Neural progenitor cell (in vitro differentiated cells): ENCODE measurements at regions not wholly inside any gene's neighbourhood (a gene's known extent, or its start where the extent isn't known, plus 50 kb on each side); places are given as distances from the start of the nearest gene placed in this dataset.

Experiments
- DNase-seq: peaks from one replicate; pipeline ENCODE4 v3.0.0-alpha.2; 2016; ENCODE audit warnings: low spot score
- H2AFZ ChIP-seq: fragments of 200-600 bp; sonication (generic); replicated peaks from 2 replicates; pipeline ENCODE4 v1.6.1; 2016; ENCODE audit warnings: antibody characterized with exemption
- H3F3A ChIP-seq: fragments of 200-600 bp; sonication (generic); 2 replicates; pipeline ENCODE4 v1.6.1; 2016; ENCODE audit warnings: antibody characterized with exemption, low read depth
- H3K27ac ChIP-seq: fragments of 200-600 bp; sonication (generic); 2 replicates; pipeline ENCODE4 v1.5.1; 2016; ENCODE audit warnings: mild to moderate bottlenecking
- H3K27me3 ChIP-seq: fragments of 200-600 bp; sonication (generic); 2 replicates; pipeline ENCODE4 v1.6.1; 2016; ENCODE audit warnings: mild to moderate bottlenecking, moderate library complexity
- H3K36me3 ChIP-seq: fragments of 200-600 bp; sonication (generic); 2 replicates; pipeline ENCODE4 v1.5.1; 2016
- H3K4me1 ChIP-seq: fragments of 200-600 bp; sonication (generic); 2 replicates; pipeline ENCODE4 v1.6.1; 2016; ENCODE audit warnings: mixed run types
- H3K4me2 ChIP-seq: fragments of 200-600 bp; sonication (generic); 2 replicates; pipeline ENCODE4 v1.6.1; 2016
- H3K4me3 ChIP-seq: fragments of 200-600 bp; sonication (generic); 2 replicates; pipeline ENCODE4 v1.5.1; 2016
- H3K79me2 ChIP-seq: fragments of 200-600 bp; sonication (generic); 2 replicates; pipeline ENCODE4 v1.6.1; 2016; ENCODE audit warnings: low read depth
- H3K9ac ChIP-seq: fragments of 200-600 bp; sonication (generic); 2 replicates; pipeline ENCODE4 v1.6.1; 2016
- H3K9me3 ChIP-seq: fragments of 200-600 bp; sonication (generic); 2 replicates; pipeline ENCODE4 v1.5.1; 2016; ENCODE audit warnings: low read depth
- H4K20me1 ChIP-seq: fragments of 200-600 bp; sonication (generic); 2 replicates; pipeline ENCODE4 v1.6.1; 2016; ENCODE audit warnings: low read depth
- H3K27ac Mint-ChIP-seq: 3 replicates; pipeline ENCODE4 v1.8.0; 2021; ENCODE audit warnings: mixed read lengths
- H3K27me3 Mint-ChIP-seq: 2 replicates; pipeline ENCODE4 v1.8.0; 2022; ENCODE audit warnings: low read depth, mild to moderate bottlenecking, inconsistent platforms, moderate library complexity, mixed read lengths; ENCODE audit not compliant: insufficient read depth
- H3K36me3 Mint-ChIP-seq: 3 replicates; pipeline ENCODE4 v1.8.0; 2021; ENCODE audit warnings: mixed read lengths
- H3K4me1 Mint-ChIP-seq: 3 replicates; pipeline ENCODE4 v1.8.0; 2021; ENCODE audit warnings: mixed read lengths
- H3K4me3 Mint-ChIP-seq: 3 replicates; pipeline ENCODE4 v1.8.0; 2021; ENCODE audit warnings: mild to moderate bottlenecking, moderate library complexity, mixed read lengths
- H3K9me3 Mint-ChIP-seq: 3 replicates; pipeline ENCODE4 v1.8.0; 2020; ENCODE audit warnings: mixed read lengths
- CTCF ChIP-seq: fragments of 200-600 bp; sonication (generic); IDR thresholded peaks from 2 replicates; pipeline ENCODE4 v1.5.1; 2017; ENCODE audit warnings: antibody characterized with exemption, mild to moderate bottlenecking
- EZH2 ChIP-seq: fragments of 200-600 bp; sonication (generic); IDR thresholded peaks from 2 replicates; pipeline ENCODE4 v1.6.1; 2017; ENCODE audit warnings: antibody characterized with exemption, mild to moderate bottlenecking, moderate library complexity
- EZH2phosphoT487 ChIP-seq: fragments of 200-600 bp; sonication (generic); IDR thresholded peaks from 2 replicates; pipeline ENCODE4 v1.6.1; 2017; ENCODE audit warnings: antibody characterized with exemption

GRCh38 chr2:67075056-67075455 is 322.1 kb upstream of the ETAA1 start:
- peaks cover 2% of the 10 kb centered on the region for H3K27me3 Mint-ChIP-seq
- Histone ChIP-seq H3K4me3 (no peak overlapping the region), H3K9ac (no peak overlapping the region), H3K27ac (no peak overlapping the region), H3K4me2 (no peak overlapping the region), H3K9me3 (no peaks in the 10 kb centered on the region), H3K4me1 (no peaks in the 10 kb centered on the region), H3K79me2 (no peaks in the 10 kb centered on the region), H3F3A (no peaks in the 10 kb centered on the region), H4K20me1 (no peaks in the 10 kb centered on the region), H2AFZ (no peak overlapping the region), H3K27me3 (no peaks in the 10 kb centered on the region), H3K36me3 (no peaks in the 10 kb centered on the region)
- H3K27ac Mint-ChIP-seq: no peak overlapping the region
- TF ChIP-seq EZH2 (no peak), CTCF (no peak), EZH2phosphoT487 (no peak)
- H3K4me1 Mint-ChIP-seq: no peaks in the 10 kb centered on the region
- H3K36me3 Mint-ChIP-seq: no peaks in the 10 kb centered on the region
- no peak for DNase-seq
- H3K9me3 Mint-ChIP-seq: no peaks in the 10 kb centered on the region
- H3K4me3 Mint-ChIP-seq: no peak overlapping the region

- H3K4me3 ChIP-seq: no peak overlapping the region
- H3K27ac Mint-ChIP-seq: no peak overlapping the region
- TF ChIP-seq EZH2 (no peak), CTCF (no peak), EZH2phosphoT487 (no peak)
- H3K36me3 Mint-ChIP-seq: no peaks in the 10 kb centered on the region
- no peaks in the 10 kb centered on the region for H3F3A ChIP-seq
- no peak overlapping the region for H3K27ac ChIP-seq
- no peak overlapping the region for H3K4me3 Mint-ChIP-seq
- H4K20me1 ChIP-seq: no peaks in the 10 kb centered on the region
- no peaks in the 10 kb centered on the region for H3K4me1 ChIP-seq
- DNase-seq: no peak
- no peak overlapping the region for H2AFZ ChIP-seq
- H3K27me3 Mint-ChIP-seq: peaks cover 2% of the 10 kb centered on the region
- H3K4me1 Mint-ChIP-seq: no peaks in the 10 kb centered on the region
- no peaks in the 10 kb centered on the region for H3K36me3 ChIP-seq
- H3K9me3 ChIP-seq: no peaks in the 10 kb centered on the region
- no peak overlapping the region for H3K4me2 ChIP-seq
- no peaks in the 10 kb centered on the region for H3K79me2 ChIP-seq
- H3K27me3 ChIP-seq: no peaks in the 10 kb centered on the region
- H3K9me3 Mint-ChIP-seq: no peaks in the 10 kb centered on the region
- H3K9ac ChIP-seq: no peak overlapping the region
Measured at GRCh38 chr2:67075530-67076238, 321.4 kb upstream of the ETAA1 start.

- TF ChIP-seq EZH2phosphoT487: no peak
- TF ChIP-seq EZH2: no peak
- TF ChIP-seq CTCF: no peak
- Histone ChIP-seq H4K20me1 (no peaks in the 10 kb centered on the region), H2AFZ (no peak overlapping the region), H3K36me3 (no peaks in the 10 kb centered on the region), H3K9me3 (no peaks in the 10 kb centered on the region), H3K27ac (no peak overlapping the region), H3K9ac (no peak overlapping the region), H3F3A (no peaks in the 10 kb centered on the region), H3K27me3 (no peaks in the 10 kb centered on the region), H3K4me3 (no peak overlapping the region), H3K4me1 (no peaks in the 10 kb centered on the region), H3K4me2 (no peak overlapping the region), H3K79me2 (no peaks in the 10 kb centered on the region)
- no peaks in the 10 kb centered on the region for H3K4me1 Mint-ChIP-seq
- H3K27me3 Mint-ChIP-seq: peaks cover 2% of the 10 kb centered on the region
- H3K4me3 Mint-ChIP-seq: no peak overlapping the region
- H3K27ac Mint-ChIP-seq: no peak overlapping the region
- no peaks in the 10 kb centered on the region for H3K9me3 Mint-ChIP-seq
- no peak for DNase-seq
- no peaks in the 10 kb centered on the region for H3K36me3 Mint-ChIP-seq
Measured at GRCh38 chr2:67076239-67076624, 320.9 kb upstream of the ETAA1 start.
